Left forelimb (tissue), 1 donor: ENCODE measurements at regions not wholly inside any gene's neighbourhood (a gene's known extent, or its start where the extent isn't known, plus 50 kb on each side); places are given as distances from the start of the nearest gene placed in this dataset.
A peak's percentile ranks its signal among the peaks of the same experiment; 100 is the strongest.

Source experiments
- DNase-seq: peaks from one replicate; pipeline ENCODE4 v3.0.0-alpha.2; 2018; ENCODE audit warnings: low spot score

DNA sequence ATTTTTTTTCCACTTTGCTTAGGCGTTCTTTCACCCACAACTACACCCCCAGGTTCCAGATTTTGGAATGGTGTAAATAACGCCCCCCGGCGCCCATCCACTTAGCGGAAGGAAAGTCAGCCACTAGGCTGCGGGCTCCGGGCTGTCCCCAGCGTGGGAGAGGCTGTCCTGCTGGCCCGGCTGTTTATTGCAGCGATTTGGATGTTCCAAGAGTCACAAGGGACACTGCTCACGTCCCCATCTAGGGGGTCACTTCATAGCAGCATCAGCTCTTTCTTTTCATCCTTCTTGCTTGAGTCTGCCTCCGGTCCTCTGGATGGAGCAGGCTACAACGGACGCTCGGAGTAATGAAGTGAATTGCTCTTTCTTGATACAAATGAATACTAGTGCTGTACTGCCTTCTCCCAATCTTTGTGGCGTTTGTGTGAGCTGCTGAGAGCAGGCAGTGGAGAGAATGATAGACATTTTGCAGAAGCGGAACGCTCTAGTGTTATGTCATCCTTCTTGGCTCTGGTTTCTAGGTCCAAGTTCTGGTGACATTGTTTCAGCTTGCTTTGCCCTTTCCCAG is 50.7 kb upstream of the PAIP2B start:
- no peak for DNase-seq

DNA sequence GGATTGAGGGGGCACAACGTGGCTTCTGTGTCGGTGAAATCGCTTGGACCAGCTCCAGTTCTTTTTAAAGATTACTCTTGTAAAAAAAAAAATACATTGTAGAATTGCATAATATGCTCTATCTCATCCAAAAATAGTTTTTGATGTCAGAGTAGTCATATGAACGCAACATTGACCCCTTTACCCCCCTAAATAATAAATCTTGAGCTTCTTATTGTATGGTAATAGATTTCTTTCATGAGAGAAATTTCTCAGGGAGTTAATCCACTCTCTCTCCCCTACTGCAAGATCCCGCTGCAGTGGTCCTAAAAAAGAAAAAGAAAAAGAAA is 50.2 kb upstream of the PAIP2B start:
- no peak for DNase-seq

DNA sequence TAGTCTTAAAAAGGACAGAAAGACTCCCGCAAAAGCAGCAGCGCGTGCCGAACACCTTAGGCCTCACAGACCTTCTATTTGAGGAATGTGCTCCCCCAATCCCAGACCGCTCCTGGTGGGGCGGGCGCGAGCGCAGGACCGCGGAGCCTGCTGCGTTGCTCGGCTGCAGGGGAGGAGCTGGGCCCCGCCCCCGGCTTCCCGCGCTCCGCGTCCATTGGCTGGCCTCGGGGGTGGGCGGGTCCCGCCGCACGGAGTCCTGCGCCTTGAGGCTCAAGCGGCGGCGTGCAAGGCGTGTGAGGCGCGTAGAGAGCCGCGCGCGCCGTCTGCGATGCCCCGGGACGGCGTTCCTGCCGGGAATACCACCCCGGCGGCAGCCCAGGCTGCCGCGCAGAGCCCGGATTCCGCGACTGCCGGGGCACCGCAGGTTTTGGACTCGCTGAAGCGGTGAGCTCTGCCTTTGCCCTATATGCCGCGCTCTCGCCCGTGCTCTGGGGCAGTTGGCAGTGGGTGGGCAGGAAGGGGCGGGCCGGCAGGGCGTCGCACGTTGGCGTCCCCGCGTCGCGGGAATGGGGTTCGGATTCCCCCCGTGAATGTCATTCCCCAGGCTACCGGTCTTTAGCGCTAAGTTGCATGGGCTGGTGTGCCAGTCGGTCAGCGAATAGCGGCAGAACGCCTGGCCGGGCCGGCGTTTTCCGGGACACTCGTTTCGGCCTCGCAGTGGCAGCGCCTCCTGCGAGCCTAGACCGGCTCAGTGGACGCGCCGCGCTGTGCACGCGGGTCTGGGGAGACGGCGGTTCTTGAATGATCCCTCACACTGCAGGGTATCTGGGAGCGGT is 49.6 kb upstream of the PAIP2B start:
- peak; percentile 91 for DNase-seq
